ENCODE measurements at regions not wholly inside any gene's neighbourhood (a gene's known extent, or its start where the extent isn't known, plus 50 kb on each side); places are given as distances from the start of the nearest gene placed in this dataset.

- no peak for DNase-seq (ENCODE audit: low spot score)
These were observed 75.8 kb downstream of the CCDC34 start for GRCh38 chr11:27287205-27287604.

GRCh38 chr11:27285761-27286160 is 77.3 kb downstream of the CCDC34 start:
- no peak for DNase-seq (ENCODE audit: low spot score)

- DNase-seq (ENCODE audit: low spot score): no peak
These were observed 80.2 kb downstream of the CCDC34 start for GRCh38 chr11:27282806-27283205.

- no peak for DNase-seq (ENCODE audit: low spot score)
These were observed 81.0 kb downstream of the CCDC34 start for GRCh38 chr11:27281740-27282590.

GRCh38 chr11:27281276-27281675 is 81.7 kb downstream of the CCDC34 start:
- no peak for DNase-seq (ENCODE audit: low spot score)

GRCh38 chr11:27280140-27280539 is 82.9 kb downstream of the CCDC34 start:
- DNase-seq (ENCODE audit: low spot score): no peak

GRCh38 chr11:27279460-27279859 is 83.6 kb downstream of the CCDC34 start:
- no peak for DNase-seq (ENCODE audit: low spot score)

- DNase-seq (ENCODE audit: low spot score): no peak
These were observed 85.2 kb downstream of the CCDC34 start for GRCh38 chr11:27277843-27278242.

- DNase-seq (ENCODE audit: low spot score): no peak
These were observed 86.9 kb downstream of the CCDC34 start for GRCh38 chr11:27276141-27276540.

- no peak for DNase-seq (ENCODE audit: low spot score)
These were observed 88.1 kb downstream of the CCDC34 start for GRCh38 chr11:27274854-27275395.

- no peak for DNase-seq (ENCODE audit: low spot score)
These were observed 96.9 kb downstream of the CCDC34 start for GRCh38 chr11:27266125-27266524.

GRCh38 chr11:27263986-27264385 is 99.0 kb downstream of the CCDC34 start:
- no peak for DNase-seq (ENCODE audit: low spot score)

GRCh38 chr11:27263046-27263445 is 100.0 kb downstream of the CCDC34 start:
- no peak for DNase-seq (ENCODE audit: low spot score)

- DNase-seq (ENCODE audit: low spot score): no peak
These were observed 107.6 kb downstream of the CCDC34 start for GRCh38 chr11:27255447-27255828.

GRCh38 chr11:27254744-27255446 is 108.1 kb downstream of the CCDC34 start:
- no peak for DNase-seq (ENCODE audit: low spot score)

GRCh38 chr11:27253224-27253623 is 109.8 kb downstream of the CCDC34 start:
- DNase-seq (ENCODE audit: low spot score): no peak

- no peak for DNase-seq (ENCODE audit: low spot score)
These were observed 111.9 kb downstream of the CCDC34 start for GRCh38 chr11:27250867-27251665.

GRCh38 chr11:27248576-27249509 is 114.2 kb downstream of the CCDC34 start:
- no peak for DNase-seq (ENCODE audit: low spot score)

- DNase-seq (ENCODE audit: low spot score): no peak
These were observed 115.4 kb downstream of the CCDC34 start for GRCh38 chr11:27247660-27248059.

GRCh38 chr11:27246925-27247324 is 116.1 kb downstream of the CCDC34 start:
- no peak for DNase-seq (ENCODE audit: low spot score)

GRCh38 chr11:27244900-27245299 is 118.1 kb downstream of the CCDC34 start:
- no peak for DNase-seq (ENCODE audit: low spot score)

Measured in kidney tubule cell (primary cell).